ENCODE measurements at regions not wholly inside any gene's neighbourhood (a gene's known extent, or its start where the extent isn't known, plus 50 kb on each side); places are given as distances from the start of the nearest gene placed in this dataset.
"Not testable (repeated sequence)": the region's sequence is repeated elsewhere in the genome, so short reads cannot be mapped to it uniquely, and the experiment has no call there.

DNA sequence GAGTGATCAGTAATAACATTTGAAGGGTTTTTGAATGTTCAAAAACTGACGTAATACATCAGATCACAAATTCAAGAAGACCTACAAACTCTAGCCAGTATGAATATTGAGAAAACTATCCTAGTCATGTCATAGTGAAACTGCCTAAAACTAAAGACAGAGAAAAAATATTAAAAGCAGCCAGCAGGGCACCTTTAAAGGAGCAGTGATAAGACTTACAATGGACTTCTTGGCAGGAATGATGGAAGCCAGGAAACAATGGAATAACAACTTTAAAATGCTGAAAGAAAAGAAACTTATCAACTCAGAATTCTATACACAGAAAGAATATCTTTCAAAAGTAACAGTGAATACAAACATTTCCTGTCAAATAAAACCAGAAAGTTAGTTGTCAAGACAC lies 78.3 kb upstream of the CTBP2 start:
- H3K27ac ChIP-seq: no peak overlapping the region
- TF ChIP-seq, protein P1, sequence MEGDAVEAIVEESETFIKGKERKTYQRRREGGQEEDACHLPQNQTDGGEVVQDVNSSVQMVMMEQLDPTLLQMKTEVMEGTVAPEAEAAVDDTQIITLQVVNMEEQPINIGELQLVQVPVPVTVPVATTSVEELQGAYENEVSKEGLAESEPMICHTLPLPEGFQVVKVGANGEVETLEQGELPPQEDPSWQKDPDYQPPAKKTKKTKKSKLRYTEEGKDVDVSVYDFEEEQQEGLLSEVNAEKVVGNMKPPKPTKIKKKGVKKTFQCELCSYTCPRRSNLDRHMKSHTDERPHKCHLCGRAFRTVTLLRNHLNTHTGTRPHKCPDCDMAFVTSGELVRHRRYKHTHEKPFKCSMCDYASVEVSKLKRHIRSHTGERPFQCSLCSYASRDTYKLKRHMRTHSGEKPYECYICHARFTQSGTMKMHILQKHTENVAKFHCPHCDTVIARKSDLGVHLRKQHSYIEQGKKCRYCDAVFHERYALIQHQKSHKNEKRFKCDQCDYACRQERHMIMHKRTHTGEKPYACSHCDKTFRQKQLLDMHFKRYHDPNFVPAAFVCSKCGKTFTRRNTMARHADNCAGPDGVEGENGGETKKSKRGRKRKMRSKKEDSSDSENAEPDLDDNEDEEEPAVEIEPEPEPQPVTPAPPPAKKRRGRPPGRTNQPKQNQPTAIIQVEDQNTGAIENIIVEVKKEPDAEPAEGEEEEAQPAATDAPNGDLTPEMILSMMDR (conservative IDR thresholded peaks at IDR 0.05): no peak
- TF ChIP-seq ZFX (IDR thresholded peaks at IDR 0.05): no peak

DNA sequence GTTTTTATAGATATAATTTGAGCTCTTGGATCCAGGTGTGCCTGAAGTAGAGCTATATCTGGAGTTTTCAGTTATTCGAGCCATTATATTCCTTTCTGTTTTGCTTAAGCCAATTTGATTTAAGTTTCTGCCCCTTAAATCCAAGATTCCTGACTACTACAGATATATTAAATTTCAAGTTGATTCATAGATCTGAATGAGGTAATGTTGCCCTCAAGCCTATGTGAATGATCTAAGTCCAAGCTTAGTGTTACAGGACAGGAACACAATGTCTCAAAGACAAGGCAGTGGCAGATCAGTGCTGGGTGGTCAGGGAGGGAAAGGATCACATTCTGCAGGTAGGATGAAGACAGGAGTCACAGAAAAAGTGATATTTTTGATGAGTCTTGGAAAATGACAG lies 75.7 kb upstream of the CTBP2 start:
- no peak overlapping the region for H3K27ac ChIP-seq
- TF ChIP-seq ZFX (IDR thresholded peaks at IDR 0.05): no peak
- TF ChIP-seq, protein P1 (conservative IDR thresholded peaks at IDR 0.05): no peak

DNA sequence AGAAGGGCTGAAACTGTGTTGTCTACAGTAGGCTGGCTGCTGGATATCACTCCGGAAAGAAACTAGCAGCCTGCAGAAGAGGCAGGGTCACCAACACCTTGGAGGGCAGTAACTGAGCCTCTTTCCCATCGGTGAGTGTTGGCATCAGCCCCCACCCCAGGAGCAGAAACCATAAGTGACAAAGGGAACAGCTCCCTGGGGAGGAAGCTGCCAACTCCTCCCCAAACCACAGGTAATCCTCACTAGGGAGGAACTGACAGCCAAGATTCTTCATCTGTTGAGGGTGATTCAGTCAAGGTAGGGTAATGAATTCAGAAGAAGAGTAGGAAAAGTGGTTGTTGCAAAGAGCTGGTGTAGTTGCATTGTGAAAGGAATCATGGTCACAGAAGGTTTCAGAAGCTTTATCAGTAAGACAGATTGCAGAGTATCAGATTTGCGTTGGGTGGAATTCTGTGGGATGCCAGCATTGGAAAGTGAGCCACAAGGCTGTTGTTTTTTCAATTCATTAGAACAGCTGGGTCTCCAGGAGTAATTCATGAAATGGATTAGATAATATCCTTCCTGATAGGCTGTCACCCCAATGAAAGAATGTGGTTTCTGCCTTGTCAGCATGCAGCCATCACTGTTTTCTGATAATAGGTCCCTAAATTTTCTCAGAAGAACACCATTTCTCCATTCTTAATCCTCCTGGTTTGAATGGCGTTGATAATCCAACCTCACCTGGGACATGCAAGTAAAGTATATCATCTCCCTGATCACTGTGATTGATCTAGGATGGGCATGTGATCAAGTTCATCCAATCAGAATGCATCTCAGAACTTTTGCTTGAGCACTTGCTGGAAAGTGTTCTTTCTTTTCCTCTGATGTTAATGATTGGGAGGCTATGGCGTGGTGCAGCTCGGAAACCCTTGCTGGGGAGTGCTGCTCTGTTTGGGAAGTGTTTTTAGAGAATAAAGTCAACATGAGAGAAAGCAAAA lies 75.0 kb upstream of the CTBP2 start:
- TF ChIP-seq ZFX (IDR thresholded peaks at IDR 0.05): no peak
- TF ChIP-seq, protein P1 (conservative IDR thresholded peaks at IDR 0.05): no peak
- no peak overlapping the region for H3K27ac ChIP-seq

DNA sequence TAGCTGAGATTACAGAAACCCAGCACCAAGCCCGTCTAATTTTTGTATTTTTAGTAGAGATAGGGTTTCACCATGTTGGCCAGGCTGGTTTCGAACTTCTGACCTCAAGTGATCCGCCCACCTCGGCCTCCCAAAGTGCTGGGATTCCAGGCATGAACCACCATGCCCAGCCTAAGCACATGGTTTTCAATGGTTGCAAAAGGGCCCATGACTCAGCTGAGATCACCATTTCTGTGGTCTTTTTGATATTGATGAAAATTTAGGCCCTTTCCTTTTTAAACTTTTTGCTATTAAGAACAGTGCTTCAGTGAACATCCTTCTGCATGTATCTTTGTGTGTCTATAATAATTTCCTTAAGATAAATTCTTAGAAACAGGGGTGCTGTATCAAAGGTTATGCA lies 74.2 kb upstream of the CTBP2 start:
- H3K27ac ChIP-seq: not testable (repeated sequence)

DNA sequence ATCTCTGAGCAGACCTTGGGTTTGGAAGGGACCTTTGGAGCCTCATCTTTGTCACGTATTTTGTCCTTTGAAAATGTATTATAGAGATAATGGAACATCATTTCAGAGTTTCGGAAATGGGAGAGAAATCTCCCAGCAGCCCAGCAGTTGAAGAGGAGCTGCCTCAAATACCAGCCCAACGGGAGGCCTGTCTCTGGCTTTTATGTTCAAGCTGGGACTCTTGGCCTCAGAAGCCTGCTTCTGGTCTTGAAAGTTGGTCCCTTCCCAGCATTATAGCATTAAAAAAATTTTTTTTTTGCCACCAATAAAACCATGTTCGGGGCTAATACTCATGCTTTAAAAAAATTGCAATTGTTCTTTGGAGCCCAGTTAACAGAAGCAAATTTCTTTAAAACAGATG lies 73.4 kb upstream of the CTBP2 start:
- H3K27ac ChIP-seq: no peak overlapping the region
- TF ChIP-seq, protein P1 (conservative IDR thresholded peaks at IDR 0.05): no peak
- TF ChIP-seq ZFX (IDR thresholded peaks at IDR 0.05): no peak

DNA sequence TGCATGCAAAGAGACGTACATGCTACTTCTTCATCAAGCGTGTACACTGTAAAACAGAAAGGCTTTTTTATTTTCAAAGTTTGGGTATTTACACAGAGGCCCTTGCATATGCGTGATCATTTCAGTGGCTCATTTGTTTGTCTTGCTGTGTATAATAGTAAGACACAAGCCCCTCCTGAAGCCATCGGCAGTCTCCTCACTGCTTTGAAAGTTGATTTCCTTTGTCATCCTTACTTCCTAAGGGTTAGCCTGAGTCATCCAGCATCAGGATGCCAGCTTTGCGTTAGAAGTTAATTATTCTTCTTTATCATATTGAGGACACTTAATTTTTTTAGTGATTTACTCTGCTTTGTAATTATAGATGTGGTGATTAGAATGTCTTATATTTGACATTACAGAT lies 72.5 kb upstream of the CTBP2 start:
- no peak overlapping the region for H3K27ac ChIP-seq
- TF ChIP-seq ZFX (IDR thresholded peaks at IDR 0.05): no peak
- TF ChIP-seq, protein P1 (conservative IDR thresholded peaks at IDR 0.05): no peak

DNA sequence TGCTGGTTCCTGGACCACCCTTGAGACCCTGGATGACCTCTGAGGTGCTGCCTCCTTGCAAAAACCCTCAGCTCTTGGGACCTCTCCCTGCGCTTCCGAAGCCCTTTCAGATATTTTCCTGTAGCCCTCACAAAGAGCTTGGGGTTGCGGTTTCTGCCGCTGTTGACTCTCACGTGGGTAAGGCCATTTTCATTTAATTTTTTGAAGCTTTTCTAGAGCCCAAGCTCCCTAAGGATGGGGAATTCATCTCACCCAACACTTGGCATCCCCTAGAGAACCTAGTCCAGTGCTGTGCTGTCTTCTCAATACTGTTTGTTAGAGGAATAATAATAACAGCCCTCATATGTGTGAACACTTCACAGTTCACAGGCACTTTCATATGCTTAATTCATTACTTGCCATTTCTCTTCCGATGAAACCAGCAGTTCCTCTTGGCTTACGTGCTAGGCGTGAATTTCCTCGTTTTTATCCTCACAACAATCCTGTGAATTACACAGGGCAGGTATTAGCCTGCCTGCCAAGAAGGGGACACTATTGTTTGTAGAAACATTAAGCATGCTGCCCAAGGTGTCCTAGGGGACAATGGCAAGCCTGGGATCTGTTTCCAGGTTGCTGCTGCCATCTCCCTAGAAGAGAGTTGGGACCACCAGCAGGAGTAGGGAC lies 71.6 kb upstream of the CTBP2 start:
- no peak overlapping the region for H3K27ac ChIP-seq
- no peak for TF ChIP-seq ZFX (IDR thresholded peaks at IDR 0.05)
- TF ChIP-seq, protein P1 (conservative IDR thresholded peaks at IDR 0.05): no peak
